Head of caudate nucleus (tissue), 42 donors: ENCODE measurements at regions not wholly inside any gene's neighbourhood (a gene's known extent, or its start where the extent isn't known, plus 50 kb on each side); places are given as distances from the start of the nearest gene placed in this dataset.

Source experiments
- DNase-seq, 42 donors: peaks; one replicate each; pipeline versions ENCODE4 v3.0.0 to v3.0.0-alpha.2; 2020 to 2021; ENCODE audit warnings: mixed read lengths in 7 of 42
- intact Hi-C: fragments of 100-400 bp; cut with DNase I; formaldehyde crosslinking; loops from one replicate; pipeline ENCODE4 v1.15.0; 2022

- intact Hi-C loops = no loop called here
These were observed 134.4 kb upstream of the CDH8 start for GRCh38 chr16:62170642-62171041.

GRCh38 chr16:62167551-62167950, 131.3 kb upstream of the CDH8 start:
- intact Hi-C loops = no loop called here
- no peak for DNase-seq

More at GRCh38 chr16:62170642-62171041, 134.4 kb upstream of the CDH8 start:
- no peak for DNase-seq

GRCh38 chr16:62157544-62157943, 121.3 kb upstream of the CDH8 start:
- intact Hi-C loops = no loop called here
- DNase-seq = no peak

GRCh38 chr16:62156971-62157370, 120.7 kb upstream of the CDH8 start:
- no peak for DNase-seq
- intact Hi-C loops = no loop called here

GRCh38 chr16:62149631-62150030, 113.4 kb upstream of the CDH8 start:
- intact Hi-C loops = no loop called here
- no peak for DNase-seq

- DNase-seq = no peak
These were observed 101.8 kb upstream of the CDH8 start for GRCh38 chr16:62137996-62138395.

GRCh38 chr16:62135911-62136310, 99.7 kb upstream of the CDH8 start:
- intact Hi-C loops = no loop called here
- DNase-seq = no peak

More at GRCh38 chr16:62137996-62138395, 101.8 kb upstream of the CDH8 start:
- intact Hi-C loops = no loop called here

GRCh38 chr16:62135446-62135845, 99.2 kb upstream of the CDH8 start:
- intact Hi-C loops = no loop called here
- no peak for DNase-seq

- intact Hi-C loops = no loop called here
- no peak for DNase-seq
These were observed 93.9 kb upstream of the CDH8 start for GRCh38 chr16:62130101-62130500.

GRCh38 chr16:62105244-62105643, 69.0 kb upstream of the CDH8 start:
- intact Hi-C loops = no loop called here
- no peak for DNase-seq

- no peak for DNase-seq
- intact Hi-C loops = no loop called here
These were observed 66.3 kb upstream of the CDH8 start for GRCh38 chr16:62102588-62102987.

GRCh38 chr16:62100651-62101050, 64.4 kb upstream of the CDH8 start:
- intact Hi-C loops = no loop called here
- no peak for DNase-seq

- intact Hi-C loops = no loop called here
- no peak for DNase-seq
These were observed 53.5 kb upstream of the CDH8 start for GRCh38 chr16:62089715-62090114.

- intact Hi-C loops = no loop called here
- no peak for DNase-seq
These were observed 52.6 kb upstream of the CDH8 start for GRCh38 chr16:62088731-62089410.
